GM23338 (cell line): ENCODE measurements at regions not wholly inside any gene's neighbourhood (a gene's known extent, or its start where the extent isn't known, plus 50 kb on each side); places are given as distances from the start of the nearest gene placed in this dataset.

ENCODE experiments used
- CREB1 ChIP-seq: fragments of 250-450 bp; sonication (Bioruptor Pico); IDR thresholded peaks from 2 replicates; pipeline ENCODE4 v1.5.0; 2020; ENCODE audit warnings: low read depth, mild to moderate bottlenecking, moderate library complexity
- CTCF ChIP-seq, 2 experiments: fragments of 200-600 bp in 1 of 2; sonication (generic) in 1 of 2; conservative IDR thresholded peaks; 2 replicates each; pipeline versions ENCODE4 v1.5.1 to v1.6.1; 2016 to 2017; ENCODE audit warnings: antibody characterized with exemption in 2 of 2, low read depth in 2 of 2, mild to moderate bottlenecking in 2 of 2, moderate library complexity in 1 of 2
- EZH2 ChIP-seq: fragments of 200-600 bp; sonication (generic); IDR thresholded peaks from one replicate; pipeline ENCODE4 v1.8.0; 2017; ENCODE audit warnings: antibody characterized with exemption, mild to moderate bottlenecking, low read depth; ENCODE audit not compliant: unreplicated experiment
- JUNB ChIP-seq: IDR thresholded peaks from one replicate; pipeline ENCODE4 v1.6.1; 2016; ENCODE audit warnings: antibody characterized with exemption; ENCODE audit not compliant: unreplicated experiment
- REST ChIP-seq: IDR thresholded peaks from one replicate; pipeline ENCODE4 v1.6.1; 2018; ENCODE audit warnings: antibody characterized with exemption; ENCODE audit not compliant: unreplicated experiment

- TF ChIP-seq CTCF (conservative IDR thresholded peaks at IDR 0.05; ENCODE audit: low read depth in 2 of 2), result peak in 1 of 2 experiments; percentile 33; a peak in 2 of 4 replicates
- TF ChIP-seq EZH2, result no peak
- no peak for TF ChIP-seq JUNB
- no peak for TF ChIP-seq CREB1 (CRISPR knock-in tag)
- no peak for TF ChIP-seq REST
These were observed 567.0 kb upstream of the CDH18 start for GRCh38 chr5:20555034-20555433.
